D721Med (cell line): ENCODE measurements at regions not wholly inside any gene's neighbourhood (a gene's known extent, or its start where the extent isn't known, plus 50 kb on each side); places are given as distances from the start of the nearest gene placed in this dataset.

Experiments used
- DNase-seq: peaks from one replicate; pipeline ENCODE4 v3.0.0; 2011; ENCODE audit warnings: low spot score; ENCODE audit not compliant: insufficient read length
- FAIRE-seq: peaks from 2 replicates; lab custom pipeline; 2011; peaks lifted over from hg19 to GRCh38; lab: Jason Lieb, UNC
- TF ChIP-seq, protein P1 (sequence below): IDR thresholded peaks from 2 replicates; pipeline ENCODE4 v1.5.1; 2012; ENCODE audit warnings: mild to moderate bottlenecking, control low read depth; ENCODE audit not compliant: insufficient read depth; ENCODE audit errors: missing control alignments

DNA sequence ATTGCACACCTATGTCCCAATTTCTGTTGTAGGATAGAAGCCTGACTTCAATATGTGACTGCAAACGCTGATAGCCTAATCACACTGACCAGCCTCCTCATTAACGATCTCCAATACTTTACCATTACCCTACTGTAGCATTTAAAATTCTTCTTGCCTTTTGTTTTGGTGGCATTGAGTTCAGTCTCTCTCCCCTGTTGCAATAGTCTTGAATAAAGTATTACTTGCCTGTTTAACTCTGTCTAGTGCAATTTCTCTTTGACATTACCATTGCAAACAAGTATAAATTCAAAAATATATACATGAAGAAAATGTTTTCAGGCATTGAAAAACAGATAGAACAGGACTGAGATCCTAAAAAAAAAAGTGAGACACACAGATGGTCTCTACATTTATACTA lies 649.1 kb upstream of the B3GAT1 start:
- DNase-seq: no peak
- no peak for FAIRE-seq
- TF ChIP-seq, protein P1, sequence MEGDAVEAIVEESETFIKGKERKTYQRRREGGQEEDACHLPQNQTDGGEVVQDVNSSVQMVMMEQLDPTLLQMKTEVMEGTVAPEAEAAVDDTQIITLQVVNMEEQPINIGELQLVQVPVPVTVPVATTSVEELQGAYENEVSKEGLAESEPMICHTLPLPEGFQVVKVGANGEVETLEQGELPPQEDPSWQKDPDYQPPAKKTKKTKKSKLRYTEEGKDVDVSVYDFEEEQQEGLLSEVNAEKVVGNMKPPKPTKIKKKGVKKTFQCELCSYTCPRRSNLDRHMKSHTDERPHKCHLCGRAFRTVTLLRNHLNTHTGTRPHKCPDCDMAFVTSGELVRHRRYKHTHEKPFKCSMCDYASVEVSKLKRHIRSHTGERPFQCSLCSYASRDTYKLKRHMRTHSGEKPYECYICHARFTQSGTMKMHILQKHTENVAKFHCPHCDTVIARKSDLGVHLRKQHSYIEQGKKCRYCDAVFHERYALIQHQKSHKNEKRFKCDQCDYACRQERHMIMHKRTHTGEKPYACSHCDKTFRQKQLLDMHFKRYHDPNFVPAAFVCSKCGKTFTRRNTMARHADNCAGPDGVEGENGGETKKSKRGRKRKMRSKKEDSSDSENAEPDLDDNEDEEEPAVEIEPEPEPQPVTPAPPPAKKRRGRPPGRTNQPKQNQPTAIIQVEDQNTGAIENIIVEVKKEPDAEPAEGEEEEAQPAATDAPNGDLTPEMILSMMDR: no peak

DNA sequence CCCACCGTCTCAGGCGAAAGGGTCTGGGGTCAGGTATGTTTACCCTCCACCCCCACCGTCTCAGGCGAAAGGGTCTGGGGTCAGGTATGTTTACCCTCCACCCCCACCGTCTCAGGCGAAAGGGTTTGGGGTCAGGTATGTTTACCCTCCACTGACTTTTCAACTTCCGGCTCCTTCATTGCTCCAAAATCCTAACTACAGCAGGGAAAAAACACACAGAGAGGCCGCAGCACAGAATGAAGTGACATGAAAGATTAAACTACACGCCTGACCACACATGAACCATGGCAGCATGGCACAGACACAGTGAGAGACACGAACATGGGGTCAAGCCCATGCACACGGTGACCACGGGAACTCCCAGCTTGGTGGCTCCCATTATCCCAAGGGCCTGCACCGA lies 634.9 kb upstream of the B3GAT1 start:
- DNase-seq: no peak

DNA sequence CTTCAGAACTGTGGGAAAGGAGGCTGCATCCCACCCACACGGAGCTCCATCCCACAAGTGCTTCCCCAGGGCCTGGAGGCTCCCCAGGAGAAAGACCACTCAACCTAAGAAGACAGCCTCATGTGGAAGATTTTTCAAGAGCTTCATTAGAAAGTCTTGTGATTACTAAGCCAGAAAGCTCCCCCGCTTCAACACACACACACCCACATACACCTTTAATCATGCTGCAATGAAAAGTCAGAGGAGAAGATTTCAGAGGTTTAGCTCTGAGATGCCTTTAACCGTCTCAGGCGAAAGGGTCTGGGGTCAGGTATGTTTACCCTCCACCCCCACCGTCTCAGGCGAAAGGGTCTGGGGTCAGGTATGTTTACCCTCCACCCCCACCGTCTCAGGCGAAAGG lies 634.5 kb upstream of the B3GAT1 start:
- FAIRE-seq: no peak
- TF ChIP-seq, protein P1: no peak
- no peak for DNase-seq

More for the DNA sequence above, 634.9 kb upstream of the B3GAT1 start:
- TF ChIP-seq, protein P1: no peak
- no peak for FAIRE-seq

DNA sequence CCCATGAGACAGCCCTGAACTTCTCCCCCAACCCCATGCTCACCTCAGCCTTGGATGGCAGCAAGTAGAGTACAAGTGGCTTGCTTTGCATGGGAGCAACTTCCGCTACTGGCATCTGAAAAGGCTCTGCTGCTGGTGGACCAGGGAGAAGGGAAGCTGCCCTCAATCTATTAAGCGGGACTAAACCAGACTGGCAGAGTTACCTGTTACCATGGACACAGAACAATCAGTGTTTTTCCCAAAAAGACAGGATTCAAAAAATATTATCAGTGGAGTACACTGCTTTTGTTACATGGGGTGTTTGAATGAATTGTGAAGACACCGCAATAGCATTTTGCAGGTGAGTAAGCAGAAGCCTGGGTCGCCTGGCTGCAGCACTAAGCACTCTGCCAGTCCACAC lies 631.4 kb upstream of the B3GAT1 start:
- DNase-seq (no peak), FAIRE-seq (no peak)

DNA sequence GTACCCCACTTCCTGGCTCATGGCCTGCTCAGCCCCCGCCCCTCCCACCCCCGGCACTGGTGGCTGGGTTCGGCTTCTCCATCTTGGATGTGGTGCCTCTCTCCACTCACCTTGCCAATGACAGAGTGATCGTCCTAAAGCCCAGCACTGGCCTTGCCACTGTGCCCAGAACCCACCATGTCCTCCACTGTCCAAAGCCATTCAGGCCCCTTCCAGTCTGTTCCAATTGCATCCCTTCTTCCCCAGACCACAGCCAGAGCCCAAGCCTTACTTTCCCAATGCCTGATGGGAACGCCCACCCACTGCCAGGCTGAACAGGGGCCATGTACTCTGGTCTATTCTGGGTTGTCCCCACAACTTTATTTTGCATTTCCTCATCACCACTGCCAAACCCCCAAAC lies 625.8 kb upstream of the B3GAT1 start:
- DNase-seq (no peak), FAIRE-seq (no peak)
- TF ChIP-seq, protein P1: no peak

More for the DNA sequence above, 631.4 kb upstream of the B3GAT1 start:
- TF ChIP-seq, protein P1: no peak

DNA sequence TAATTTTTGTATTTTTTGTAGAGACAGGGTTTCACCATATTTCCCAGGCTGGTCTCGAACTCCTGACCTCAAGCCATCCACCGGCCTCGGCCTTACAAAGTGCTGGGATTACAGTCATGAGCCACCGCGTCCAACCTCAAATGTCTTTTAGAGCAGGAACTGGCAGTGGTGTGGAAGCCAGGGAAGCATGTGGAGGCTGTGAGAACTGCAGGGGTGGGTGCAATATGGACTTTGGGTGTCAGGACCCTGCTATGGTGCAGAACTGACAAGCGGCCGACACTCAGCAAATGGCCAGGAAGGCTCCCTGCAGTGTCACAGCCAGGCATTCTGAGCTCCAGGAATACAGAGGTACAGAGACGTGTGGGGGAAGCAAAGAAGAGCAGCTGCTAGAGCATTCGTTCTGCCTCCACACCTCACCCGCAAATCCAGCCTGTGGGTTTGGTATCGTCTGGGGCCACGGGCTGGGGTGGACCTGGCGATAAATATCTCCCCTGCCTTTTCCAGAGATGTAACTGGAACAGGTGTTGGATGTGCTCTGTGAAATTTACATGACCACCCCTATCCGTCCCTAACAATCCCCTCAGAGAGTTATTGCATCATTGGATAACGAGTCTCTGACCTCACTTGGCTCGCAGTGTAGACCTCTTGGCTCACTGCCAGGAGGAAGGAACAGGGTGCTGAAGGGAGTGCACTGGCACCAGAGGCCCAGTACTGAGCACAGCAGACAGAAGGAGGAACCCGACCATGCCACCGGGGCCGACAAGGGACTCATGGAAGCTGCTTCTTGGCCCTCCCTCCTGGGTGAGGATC lies 624.7 kb upstream of the B3GAT1 start:
- DNase-seq: no peak
- TF ChIP-seq, protein P1: no peak

DNA sequence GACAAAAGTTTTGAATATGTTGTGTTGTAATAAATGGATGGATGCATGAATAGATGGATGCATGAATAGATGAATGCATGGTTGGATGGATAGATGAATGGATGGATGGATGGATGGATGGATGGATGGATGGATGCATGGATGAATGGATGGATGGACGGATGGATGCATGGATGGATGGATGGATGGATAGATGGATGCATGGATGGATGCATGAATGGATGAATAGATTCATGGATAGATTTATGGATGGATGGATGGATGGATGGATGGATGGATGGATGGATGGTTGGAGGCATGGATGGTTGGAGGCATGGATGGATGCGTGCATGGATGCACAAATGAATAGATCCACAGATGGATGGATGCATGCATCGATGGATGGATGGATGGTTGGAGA lies 623.2 kb upstream of the B3GAT1 start:
- TF ChIP-seq, protein P1: no peak
- DNase-seq (no peak), FAIRE-seq (no peak)

More for the DNA sequence above, 624.7 kb upstream of the B3GAT1 start:
- FAIRE-seq: no peak
